Loucy (cell line): ENCODE measurements at regions not wholly inside any gene's neighbourhood (a gene's known extent, or its start where the extent isn't known, plus 50 kb on each side); places are given as distances from the start of the nearest gene placed in this dataset.

Experiments used
- EZH2phosphoT487 ChIP-seq: fragments of 200-600 bp; IDR thresholded peaks from 2 replicates; pipeline ENCODE4 v1.6.1; 2018; ENCODE audit warnings: antibody characterized with exemption, mild to moderate bottlenecking, moderate library complexity, borderline replicate concordance
- TF ChIP-seq, protein P1 (sequence below): fragments of 200-600 bp; sonication (generic); conservative IDR thresholded peaks from 2 replicates; pipeline ENCODE4 v1.5.1; 2014; ENCODE audit warnings: mild to moderate bottlenecking, antibody characterized with exemption, low read length

GRCh38 chr16:54426553-54426849 is 139.9 kb upstream of the IRX3 start:
- TF ChIP-seq, protein P1, sequence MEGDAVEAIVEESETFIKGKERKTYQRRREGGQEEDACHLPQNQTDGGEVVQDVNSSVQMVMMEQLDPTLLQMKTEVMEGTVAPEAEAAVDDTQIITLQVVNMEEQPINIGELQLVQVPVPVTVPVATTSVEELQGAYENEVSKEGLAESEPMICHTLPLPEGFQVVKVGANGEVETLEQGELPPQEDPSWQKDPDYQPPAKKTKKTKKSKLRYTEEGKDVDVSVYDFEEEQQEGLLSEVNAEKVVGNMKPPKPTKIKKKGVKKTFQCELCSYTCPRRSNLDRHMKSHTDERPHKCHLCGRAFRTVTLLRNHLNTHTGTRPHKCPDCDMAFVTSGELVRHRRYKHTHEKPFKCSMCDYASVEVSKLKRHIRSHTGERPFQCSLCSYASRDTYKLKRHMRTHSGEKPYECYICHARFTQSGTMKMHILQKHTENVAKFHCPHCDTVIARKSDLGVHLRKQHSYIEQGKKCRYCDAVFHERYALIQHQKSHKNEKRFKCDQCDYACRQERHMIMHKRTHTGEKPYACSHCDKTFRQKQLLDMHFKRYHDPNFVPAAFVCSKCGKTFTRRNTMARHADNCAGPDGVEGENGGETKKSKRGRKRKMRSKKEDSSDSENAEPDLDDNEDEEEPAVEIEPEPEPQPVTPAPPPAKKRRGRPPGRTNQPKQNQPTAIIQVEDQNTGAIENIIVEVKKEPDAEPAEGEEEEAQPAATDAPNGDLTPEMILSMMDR: no peak
- TF ChIP-seq EZH2phosphoT487: no peak
